Posterior cingulate gyrus (tissue), 11 donors: ENCODE measurements at regions not wholly inside any gene's neighbourhood (a gene's known extent, or its start where the extent isn't known, plus 50 kb on each side); places are given as distances from the start of the nearest gene placed in this dataset.

Experiments used
- DNase-seq, 10 donors: peaks; one replicate each; pipeline versions ENCODE4 v3.0.0 to v3.0.0-alpha.2; 2020 to 2021; ENCODE audit warnings: mixed read lengths in 3 of 10
- intact Hi-C: fragments of 100-400 bp; cut with DNase I; formaldehyde crosslinking; loops from one replicate; pipeline ENCODE4 v1.15.1; 2023

GRCh38 chr16:86681031-86681756 lies 102.8 kb downstream of the FOXL1 start:
- intact Hi-C loops, result no loop called here
- DNase-seq, result no peak

- intact Hi-C loops, result no loop called here
- DNase-seq, result no peak
Measured at GRCh38 chr16:86681757-86682106, 103.4 kb downstream of the FOXL1 start.

GRCh38 chr16:86682219-86682904 lies 104.0 kb downstream of the FOXL1 start:
- intact Hi-C loops, result no loop called here
- peak in 1 of 10 donors; percentile 69 for DNase-seq

- intact Hi-C loops, result no loop called here
Measured at GRCh38 chr16:86683441-86684194, 105.3 kb downstream of the FOXL1 start.

GRCh38 chr16:86685076-86685475 lies 106.7 kb downstream of the FOXL1 start:
- DNase-seq, result no peak
- intact Hi-C loops, result no loop called here

More at GRCh38 chr16:86683441-86684194, 105.3 kb downstream of the FOXL1 start:
- DNase-seq, result peak in 1 of 10 donors; percentile 31

GRCh38 chr16:86690970-86691369 lies 112.6 kb downstream of the FOXL1 start:
- DNase-seq, result peak in 2 of 10 donors; percentile 18 to 70
- intact Hi-C loops, result no loop called here

GRCh38 chr16:86692426-86692825 lies 114.1 kb downstream of the FOXL1 start:
- intact Hi-C loops, result no loop called here
- DNase-seq, result peak in 1 of 10 donors; percentile 54

- intact Hi-C loops, result no loop called here
- no peak for DNase-seq
Measured at GRCh38 chr16:86693033-86693432, 114.7 kb downstream of the FOXL1 start.

GRCh38 chr16:86697715-86698114 lies 119.4 kb downstream of the FOXL1 start:
- DNase-seq, result peak in 1 of 10 donors; percentile 47
- intact Hi-C loops, result no loop called here

- intact Hi-C loops, result no loop called here
- DNase-seq, result peak in 2 of 10 donors; percentile 43 to 74
Measured at GRCh38 chr16:86700046-86700945, 121.9 kb downstream of the FOXL1 start.

GRCh38 chr16:86701286-86701975 lies 123.1 kb downstream of the FOXL1 start:
- intact Hi-C loops, result no loop called here
- peak in 2 of 10 donors; percentile 73 to 76 for DNase-seq

GRCh38 chr16:86702824-86703588 lies 124.7 kb downstream of the FOXL1 start:
- intact Hi-C loops, result no loop called here
- no peak for DNase-seq

- intact Hi-C loops, result no loop called here
- peak in 2 of 10 donors; percentile 11 to 46 for DNase-seq
Measured at GRCh38 chr16:86704516-86704915, 126.2 kb downstream of the FOXL1 start.

- DNase-seq, result peak in 1 of 10 donors; percentile 62
- intact Hi-C loops, result no loop called here
Measured at GRCh38 chr16:86706726-86707125, 128.4 kb downstream of the FOXL1 start.

- intact Hi-C loops, result no loop called here
Measured at GRCh38 chr16:86707171-86707570, 128.8 kb downstream of the FOXL1 start.

GRCh38 chr16:86707581-86707980 lies 129.2 kb downstream of the FOXL1 start:
- intact Hi-C loops, result no loop called here
- peak in 1 of 10 donors; percentile 56 for DNase-seq

More at GRCh38 chr16:86707171-86707570, 128.8 kb downstream of the FOXL1 start:
- DNase-seq, result peak in 1 of 10 donors; percentile 55

GRCh38 chr16:86708431-86708830 lies 130.1 kb downstream of the FOXL1 start:
- intact Hi-C loops, result no loop called here
- DNase-seq, result peak in 1 of 10 donors; percentile 35

- no peak for DNase-seq
Measured at GRCh38 chr16:86709103-86709502, 130.8 kb downstream of the FOXL1 start.

More at GRCh38 chr16:86709103-86709502, 130.8 kb downstream of the FOXL1 start:
- intact Hi-C loops, result no loop called here
